22Rv1 (cell line): ENCODE measurements at regions not wholly inside any gene's neighbourhood (a gene's known extent, or its start where the extent isn't known, plus 50 kb on each side); places are given as distances from the start of the nearest gene placed in this dataset.
"Not testable (repeated sequence)": the region's sequence is repeated elsewhere in the genome, so short reads cannot be mapped to it uniquely, and the experiment has no call there.

ENCODE experiments used
- CTCF ChIP-seq: fragments of 450-650 bp; IDR thresholded peaks from 2 replicates; pipeline ENCODE4 v1.5.1; 2017; ENCODE audit warnings: mild to moderate bottlenecking
- ZFX ChIP-seq: fragments of 450-650 bp; IDR thresholded peaks from 2 replicates; pipeline ENCODE4 v1.6.1; 2017; ENCODE audit warnings: antibody characterized with exemption, borderline replicate concordance

- TF ChIP-seq CTCF, ZFX: not testable (repeated sequence)
These were observed 101.5 kb upstream of the NGF start for GRCh38 chr1:115439520-115439919.
